HG02870 (cell line): ENCODE measurements at regions not wholly inside any gene's neighbourhood (a gene's known extent, or its start where the extent isn't known, plus 50 kb on each side); places are given as distances from the start of the nearest gene placed in this dataset.
A peak's percentile ranks its signal among the peaks of the same experiment; 100 is the strongest.
"Not testable (repeated sequence)": the region's sequence is repeated elsewhere in the genome, so short reads cannot be mapped to it uniquely, and the experiment has no call there.

ENCODE experiments used
- ATAC-seq: cut with Tn5 transposase; IDR thresholded peaks from one replicate; pipeline ENCODE4 v1.9.1; 2021; ENCODE audit warnings: mild to moderate bottlenecking, moderate library complexity; ENCODE audit not compliant: unreplicated experiment

DNA sequence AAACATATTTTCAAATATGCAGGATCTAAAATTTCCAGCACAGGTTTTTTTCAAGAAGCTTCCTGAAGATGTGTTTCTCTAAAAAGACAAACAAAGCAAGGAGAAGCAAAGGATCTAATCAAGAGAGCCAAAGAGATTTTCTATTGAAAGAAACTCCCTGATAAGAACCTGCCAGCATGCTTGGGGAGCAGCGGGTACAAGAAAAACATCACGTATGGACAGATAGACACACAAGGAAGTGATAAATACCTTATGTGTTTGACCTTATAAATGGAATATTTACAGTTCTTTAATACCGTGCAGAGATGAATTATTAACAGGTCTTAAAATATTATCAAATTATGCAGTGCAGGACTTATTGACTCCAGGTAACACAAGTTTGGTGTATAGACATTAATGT lies 562.1 kb downstream of the DACH1 start:
- no peak for ATAC-seq

DNA sequence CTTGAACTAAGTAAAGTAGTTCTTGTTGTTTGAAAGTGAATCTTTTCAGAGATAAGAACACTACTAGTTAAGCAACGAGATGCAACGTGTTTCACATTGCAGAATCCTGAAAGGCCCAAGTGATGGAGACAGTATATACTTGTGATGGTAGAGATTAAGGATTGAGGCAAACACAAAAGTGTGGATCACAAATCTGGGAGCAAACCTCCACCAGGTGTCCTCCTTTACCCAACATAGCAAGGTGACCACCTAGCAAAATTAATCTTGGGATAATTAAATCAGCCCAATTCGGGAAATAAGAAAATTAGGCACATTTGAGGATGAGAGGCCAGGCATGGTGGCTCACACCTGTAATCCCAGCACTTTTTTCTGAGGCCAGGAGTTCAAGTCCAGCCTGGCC lies 563.9 kb downstream of the DACH1 start:
- ATAC-seq: no peak

DNA sequence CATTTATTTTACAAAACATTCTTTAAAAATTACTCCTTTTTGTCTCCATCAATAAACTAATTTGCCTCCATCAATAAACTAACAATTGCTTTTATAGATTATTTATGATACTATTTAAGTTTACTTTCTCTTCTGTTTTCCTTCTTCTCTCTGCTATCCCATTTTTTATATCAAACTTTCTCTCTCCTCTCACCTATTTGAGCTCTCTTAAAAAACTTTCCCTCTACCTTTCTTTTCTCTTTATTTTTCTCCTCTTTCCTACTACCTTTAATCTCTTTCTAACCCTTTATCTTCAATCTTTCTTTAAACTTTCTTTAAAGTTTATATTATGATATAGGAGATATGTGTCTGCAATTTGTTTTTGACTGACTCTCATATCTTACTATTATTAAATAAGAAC lies 566.4 kb downstream of the DACH1 start:
- no peak for ATAC-seq

DNA sequence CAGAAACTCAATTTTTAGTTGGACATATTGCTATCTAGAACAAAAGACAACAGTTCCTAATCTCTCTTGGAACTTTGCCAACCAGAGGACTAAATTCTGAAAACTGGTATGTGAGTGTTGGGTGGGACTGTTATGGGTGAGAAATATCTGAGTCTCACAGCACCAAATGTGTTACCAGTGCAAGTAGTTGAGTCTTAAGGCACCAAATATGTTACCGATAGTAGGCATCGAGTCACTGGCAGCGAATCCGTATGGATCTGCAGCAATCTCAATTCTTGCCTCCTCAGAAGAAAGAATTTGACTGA lies 575.2 kb downstream of the DACH1 start:
- ATAC-seq: peak; percentile 1

DNA sequence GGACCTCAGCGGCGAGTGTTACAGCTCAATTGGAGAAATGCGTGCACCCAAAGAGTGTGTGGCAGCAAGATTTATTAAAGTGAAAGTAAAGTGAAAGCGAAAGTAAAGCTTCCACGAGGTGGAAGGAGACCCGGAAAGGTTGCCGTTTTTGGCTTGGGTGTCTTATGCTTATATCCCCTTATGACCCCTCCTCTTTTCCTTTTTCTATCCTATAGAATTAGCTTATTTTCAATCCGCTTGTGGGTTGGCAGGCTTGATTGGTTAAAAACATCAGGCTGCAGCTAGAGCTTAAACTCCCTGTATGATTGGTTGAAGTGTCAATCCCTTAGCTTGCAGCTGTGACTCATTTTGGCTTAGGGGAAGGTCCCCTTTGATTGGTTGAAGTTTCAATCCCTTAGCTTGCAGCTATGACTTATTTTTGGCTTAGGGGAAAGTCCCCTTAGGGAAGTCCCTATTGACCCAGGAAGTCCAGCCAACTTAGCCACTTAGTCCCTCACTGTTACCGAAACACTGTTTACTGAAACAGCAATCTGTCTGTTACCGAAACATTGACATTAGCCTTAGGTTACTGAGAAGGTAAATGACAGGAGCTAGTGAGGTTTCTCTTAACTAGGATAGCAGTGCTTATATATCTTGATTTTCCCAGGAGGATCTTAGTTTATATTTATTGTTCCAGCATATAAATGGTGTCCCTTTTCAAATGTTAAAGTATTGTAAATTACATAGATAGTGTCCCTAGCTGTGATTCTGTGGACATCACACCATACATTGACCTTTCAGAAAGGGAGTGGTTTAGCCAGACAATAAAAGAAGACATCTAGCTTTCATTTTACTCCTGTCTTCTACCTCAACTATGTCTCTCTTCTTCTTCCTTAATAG lies 575.8 kb downstream of the DACH1 start:
- ATAC-seq: peak; percentile 92

DNA sequence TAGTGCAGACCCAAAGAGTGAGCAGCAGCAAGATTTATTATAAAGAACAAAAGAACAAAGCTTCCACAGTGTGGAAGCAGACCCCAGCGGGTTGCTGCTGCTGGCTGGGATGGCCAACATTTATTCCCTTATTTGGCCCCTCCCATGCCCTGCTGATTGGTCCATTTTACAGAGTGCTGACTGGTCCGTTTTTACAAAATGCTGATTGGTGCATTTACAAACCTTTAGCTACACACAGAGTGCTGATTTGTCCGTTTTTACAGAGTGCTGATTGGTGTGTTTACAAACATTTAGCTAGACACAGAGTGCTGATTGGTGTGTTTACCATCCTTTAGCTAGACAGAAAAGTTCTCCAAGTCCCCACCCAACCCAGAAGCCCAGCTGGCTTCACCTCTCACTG lies 577.0 kb downstream of the DACH1 start:
- ATAC-seq: not testable (repeated sequence)

DNA sequence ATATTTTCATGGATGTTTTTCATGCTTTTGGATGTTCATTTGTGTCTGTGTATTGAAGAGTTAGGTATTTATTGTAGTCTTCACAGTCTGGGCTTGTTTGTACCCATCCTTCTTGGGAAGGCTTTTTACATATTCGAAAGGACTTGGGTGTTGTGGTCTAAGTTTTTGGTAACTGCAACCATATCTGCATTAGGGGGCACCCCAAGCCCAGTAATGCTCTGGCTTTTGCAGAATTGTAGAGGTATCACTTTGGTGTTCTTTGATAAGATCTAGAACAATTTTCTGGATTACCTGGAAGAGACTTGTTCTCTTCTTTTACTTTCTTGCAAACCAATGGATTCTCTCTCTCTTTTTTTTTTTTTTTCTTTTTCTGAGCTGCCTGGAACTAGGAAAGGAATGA lies 581.3 kb downstream of the DACH1 start:
- peak; percentile 66 for ATAC-seq

DNA sequence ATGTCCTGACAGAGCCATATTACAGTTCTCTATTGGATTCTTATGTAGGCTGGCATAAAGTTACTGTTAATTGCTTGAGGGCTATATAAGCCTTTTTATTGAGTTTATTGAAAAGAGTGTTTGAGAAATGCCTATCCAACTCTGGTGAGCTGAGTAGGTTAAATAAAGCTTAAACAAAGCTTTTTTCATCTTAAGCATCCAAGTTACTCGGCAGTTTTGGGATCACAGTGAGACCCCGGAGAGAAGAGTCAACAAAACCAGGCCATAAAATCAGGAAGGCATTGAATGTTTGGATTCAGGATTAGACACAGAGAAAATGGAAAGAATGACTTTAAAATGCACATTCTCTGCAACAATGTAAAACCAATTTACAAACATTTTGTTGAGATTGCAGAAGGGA lies 588.5 kb downstream of the DACH1 start:
- no peak for ATAC-seq

DNA sequence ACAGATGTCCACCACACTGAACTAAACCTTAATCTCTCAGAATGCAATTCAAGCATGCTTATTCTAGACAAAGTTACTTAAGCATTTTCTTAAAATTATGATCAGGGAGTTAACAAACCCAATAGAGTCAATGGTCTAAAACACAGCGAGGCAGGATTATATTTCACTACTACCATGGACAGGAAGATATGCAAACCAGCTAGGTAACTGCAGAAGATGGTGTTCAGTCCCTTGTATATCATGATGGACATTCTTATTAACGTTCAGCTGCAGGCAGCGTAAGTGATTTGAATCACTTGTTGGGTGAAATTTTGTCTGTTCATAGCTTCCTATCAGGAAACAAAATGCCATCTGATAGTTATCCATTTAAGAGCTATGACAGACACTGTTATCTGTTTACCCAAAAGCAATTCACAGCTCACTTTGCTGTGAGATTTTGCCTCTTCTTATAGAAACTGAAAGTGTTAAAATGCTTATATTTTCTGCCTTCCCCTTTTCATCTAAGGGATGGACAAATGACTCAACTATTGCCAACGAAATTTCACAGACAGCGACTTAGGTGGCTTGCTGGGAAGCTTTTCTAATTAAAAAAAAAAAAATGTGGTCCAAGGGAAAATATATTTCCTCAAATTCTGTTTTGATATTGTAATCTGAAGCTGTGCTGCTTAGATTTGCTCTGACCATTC lies 591.9 kb downstream of the DACH1 start:
- peak; percentile 93 for ATAC-seq

DNA sequence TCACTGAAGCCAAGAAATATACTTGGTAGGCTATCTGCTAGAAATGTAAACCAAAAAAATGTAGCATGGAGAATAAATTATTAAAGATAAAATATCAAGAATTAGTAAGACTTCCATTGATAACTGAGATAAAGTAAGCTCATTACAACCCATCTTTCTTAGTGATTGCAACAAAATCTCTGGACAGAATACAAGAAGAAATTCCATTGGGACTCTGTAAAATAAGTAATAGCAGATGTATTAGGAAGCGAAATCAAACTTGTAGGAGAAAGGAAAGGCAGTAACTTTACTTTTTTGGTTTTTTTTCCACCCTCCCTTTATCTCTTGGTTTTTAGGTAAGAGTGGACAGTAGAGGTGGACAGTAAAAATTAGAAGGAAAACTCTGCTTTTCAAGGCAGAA lies 605.7 kb downstream of the DACH1 start:
- ATAC-seq: no peak

DNA sequence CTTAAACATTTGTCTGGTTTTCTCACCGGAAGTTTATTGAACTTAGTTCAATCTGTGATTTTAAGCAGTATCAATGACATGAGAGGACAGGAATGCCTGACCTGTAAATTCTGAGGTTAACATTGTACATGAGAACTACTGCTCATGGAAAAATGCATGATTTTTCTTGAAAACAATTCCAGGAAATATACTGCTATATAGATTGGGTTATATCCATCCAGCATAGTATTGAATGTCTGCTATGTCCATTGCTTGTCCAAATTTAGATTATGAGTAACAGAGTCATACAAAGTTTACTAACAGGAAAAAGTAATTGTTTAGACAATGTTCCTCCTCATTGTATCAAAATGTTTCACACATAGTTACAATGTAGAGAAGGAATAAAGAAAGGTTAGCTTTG lies 606.8 kb downstream of the DACH1 start:
- ATAC-seq: no peak

DNA sequence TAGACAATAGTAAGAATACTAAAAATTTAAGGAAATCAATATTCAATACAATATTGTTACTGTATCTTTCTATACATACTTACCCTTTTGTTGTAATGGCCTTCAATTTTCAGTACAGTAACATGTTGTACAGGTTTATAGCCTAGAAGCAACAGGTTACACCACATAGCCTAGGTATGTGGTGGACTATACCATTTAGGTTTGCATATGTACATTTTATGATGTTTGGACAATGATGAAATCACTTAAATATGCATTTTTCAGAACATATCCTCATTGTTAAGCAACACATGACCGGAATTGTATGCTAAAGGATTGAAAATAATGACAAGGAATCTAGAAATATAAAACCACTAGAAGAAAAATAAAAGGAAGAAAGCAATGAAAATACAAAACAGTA lies 611.4 kb downstream of the DACH1 start:
- no peak for ATAC-seq

DNA sequence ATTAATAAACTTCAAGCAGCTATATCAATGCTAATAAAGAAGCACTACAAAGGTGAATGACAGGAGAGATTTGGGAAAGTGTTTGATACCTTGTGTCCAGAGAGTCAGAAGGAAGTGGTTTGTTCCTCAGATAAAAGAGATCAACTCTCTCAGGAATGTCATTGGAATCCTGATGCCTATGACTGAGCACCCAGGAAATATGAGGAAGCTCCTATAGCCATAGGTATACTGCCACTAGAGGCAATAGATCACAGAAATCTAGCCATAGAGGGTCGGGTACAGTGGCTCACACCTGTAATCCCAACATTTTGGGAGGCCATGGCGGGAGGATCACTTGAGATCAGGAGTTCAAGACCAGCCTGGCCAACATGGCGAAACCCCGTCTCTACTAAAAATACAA lies 612.6 kb downstream of the DACH1 start:
- no peak for ATAC-seq

DNA sequence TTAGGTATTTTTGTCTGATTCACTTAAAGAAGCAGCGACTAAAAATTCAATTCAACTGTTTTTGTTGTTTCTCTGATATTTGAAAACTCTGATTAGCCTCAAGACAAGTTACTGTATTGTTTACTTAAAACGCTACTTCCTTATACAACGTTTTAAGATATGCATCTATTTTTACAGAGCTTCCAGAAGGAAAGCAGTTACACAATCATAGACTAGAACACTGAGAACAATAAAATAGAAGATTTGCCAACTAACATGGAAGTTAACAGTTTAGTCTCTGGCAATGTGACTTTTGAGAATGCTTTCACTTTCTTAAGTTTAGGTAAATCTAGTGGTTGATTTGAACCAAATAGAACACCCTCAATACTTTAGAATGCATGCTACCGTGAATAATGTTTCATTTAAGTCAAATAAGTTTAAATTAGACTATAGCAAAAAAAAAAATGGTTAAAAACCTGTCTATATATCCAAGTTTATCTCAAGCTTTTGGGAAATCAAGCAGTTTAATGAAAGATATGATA lies 614.8 kb downstream of the DACH1 start:
- ATAC-seq: no peak

DNA sequence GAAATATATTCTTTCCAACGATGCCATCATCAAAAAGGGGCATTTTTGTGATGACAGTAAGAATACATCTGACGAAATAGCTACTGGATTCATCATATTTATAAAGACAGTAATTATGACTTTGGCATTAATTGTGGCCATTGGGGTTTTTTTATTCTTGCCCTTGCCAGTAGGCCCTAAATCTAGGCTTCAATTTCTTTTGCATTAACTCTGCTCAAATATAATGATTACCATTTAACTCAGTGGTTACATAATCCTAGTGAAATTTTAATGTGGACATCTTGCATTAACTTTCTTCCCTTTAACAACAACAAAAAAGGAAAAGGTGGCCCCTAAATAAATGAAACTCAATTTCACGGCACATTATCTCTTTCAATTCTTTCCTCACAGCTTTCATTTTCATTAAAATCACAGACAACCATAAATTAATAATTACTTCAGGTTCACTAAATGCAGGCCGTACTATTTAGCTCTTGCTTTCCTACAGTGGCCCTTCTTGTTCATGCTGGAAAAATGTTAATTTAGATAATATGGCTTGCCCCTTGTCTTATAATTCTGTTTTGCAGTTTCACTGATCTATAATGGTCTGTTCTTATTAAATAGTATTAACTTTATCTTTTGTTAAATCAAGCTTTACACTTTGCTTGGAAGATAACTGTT lies 615.6 kb downstream of the DACH1 start:
- ATAC-seq: no peak

DNA sequence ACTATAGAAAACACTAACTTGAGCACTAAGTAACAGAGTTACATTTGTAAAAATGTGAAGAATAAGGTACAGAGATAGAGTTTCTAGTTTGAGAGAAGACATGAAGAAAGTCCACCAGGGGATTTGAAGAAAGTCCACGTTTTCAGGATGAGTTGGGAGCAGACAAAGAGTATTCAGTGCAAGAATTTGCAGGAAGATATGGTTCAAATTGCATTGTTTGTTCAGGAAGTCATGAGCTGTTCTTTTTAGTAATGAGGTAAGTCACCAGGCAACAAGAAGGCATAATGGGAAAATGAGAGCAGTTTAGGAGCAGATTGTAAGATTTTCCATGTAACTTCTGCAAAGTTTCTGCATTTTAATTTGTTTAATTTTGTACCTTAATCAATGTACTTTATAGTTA lies 618.0 kb downstream of the DACH1 start:
- ATAC-seq: no peak

DNA sequence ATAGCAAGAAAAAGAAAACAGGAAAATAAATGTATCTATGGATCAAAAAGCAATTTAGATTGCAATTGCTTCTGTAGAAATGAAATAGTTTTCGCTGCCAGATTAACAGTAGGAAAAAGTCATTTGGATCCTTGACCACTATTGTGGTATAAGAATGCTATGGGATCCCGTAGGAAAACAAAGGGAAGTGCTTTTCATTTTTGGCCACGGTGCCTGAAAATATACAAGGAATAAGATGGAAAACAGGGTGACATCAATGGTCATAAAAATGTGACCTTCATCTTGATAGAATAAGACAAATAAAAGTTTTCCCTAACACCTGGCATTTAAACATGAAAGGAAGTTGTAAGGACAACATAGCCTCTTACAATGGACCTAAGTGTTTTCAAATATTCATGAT lies 622.8 kb downstream of the DACH1 start:
- ATAC-seq: no peak

DNA sequence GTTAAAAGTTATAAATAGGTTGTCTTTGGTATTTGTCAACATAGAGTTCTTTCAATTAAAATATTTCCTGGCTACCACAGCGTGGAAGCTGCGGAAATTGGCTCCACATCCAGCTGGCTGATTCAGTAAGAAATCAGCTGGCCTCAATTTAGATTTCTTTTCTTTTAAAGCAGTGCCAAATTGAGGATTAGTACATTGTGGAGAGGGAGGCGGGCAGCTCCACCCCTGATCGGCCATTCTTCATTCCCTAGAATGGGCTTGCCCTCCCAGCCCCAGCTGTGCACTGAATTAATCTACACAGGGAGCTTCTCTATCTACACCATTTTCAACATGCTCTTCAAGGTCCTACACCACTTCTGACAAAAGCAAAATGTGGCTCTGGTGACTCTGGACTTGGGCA lies 624.8 kb downstream of the DACH1 start:
- no peak for ATAC-seq

DNA sequence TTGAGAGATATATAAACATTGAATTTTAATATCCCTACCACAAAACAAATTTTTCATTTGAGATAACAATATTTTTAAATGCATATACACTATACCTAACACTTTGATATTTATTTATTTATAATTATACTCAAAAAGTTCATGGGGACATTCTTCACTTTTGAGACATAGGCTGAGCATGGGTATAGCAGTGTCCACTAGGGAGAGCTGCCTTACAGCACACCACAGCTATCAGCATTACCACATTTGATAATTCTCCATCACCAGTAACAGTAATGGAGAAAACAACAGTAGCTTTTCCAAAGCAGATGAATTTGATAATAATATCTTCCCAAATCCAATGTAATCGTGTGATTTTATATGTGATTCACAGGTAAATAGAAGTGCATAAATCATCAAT lies 626.1 kb downstream of the DACH1 start:
- no peak for ATAC-seq

DNA sequence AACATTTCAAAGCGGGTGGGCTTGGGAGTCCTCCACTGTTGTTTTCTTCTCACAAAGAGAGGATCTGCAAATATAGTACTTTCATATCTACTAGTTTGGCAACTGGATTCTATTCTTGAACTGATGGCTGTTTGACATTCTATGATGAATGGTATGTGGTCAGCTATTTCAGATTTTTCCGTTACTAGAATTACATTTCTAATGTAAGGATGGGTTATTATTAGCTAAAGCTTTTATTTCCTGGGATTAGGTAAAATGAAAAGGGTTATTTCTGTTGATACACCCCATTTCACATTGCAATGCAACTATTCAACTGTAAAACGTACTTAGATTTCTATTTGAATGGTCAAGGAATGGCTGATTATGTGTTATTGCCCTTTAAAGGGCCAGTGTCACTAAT lies 629.7 kb downstream of the DACH1 start:
- ATAC-seq: no peak

DNA sequence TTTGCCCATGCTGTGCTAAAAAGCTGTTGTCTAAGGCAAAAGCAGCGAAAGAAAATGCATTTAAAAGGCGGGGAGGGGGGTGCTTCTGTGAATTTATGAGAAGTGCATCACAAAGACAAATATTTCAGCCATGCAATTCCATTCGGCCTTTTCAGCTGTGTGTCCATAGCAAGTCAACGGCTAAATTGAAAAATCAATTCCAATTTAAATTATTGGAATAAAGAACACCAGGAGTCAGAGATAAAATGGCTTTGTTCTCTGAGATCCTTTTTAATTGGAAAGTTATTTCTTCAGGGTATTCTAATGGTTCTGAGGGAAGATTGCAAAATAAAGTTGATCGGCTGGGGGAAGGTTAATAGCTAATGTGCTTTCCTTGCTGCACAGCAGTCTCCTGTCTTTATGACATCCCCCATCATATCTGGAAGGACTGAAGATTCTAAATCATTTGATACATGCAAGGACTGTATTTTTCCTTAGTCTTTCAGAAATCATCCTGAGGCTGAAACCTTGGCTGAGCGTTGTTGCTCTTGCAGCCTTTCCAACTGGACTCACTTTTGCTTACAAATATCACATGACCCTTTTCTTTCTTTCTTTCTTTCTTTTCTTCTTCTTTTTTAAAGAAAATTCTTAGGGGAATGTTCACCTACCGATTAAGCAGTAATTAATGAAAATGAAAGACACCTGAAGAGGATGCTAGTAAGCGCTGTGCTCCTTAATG lies 647.1 kb downstream of the DACH1 start:
- ATAC-seq: no peak
